GM19455 (cell line): ENCODE measurements at regions not wholly inside any gene's neighbourhood (a gene's known extent, or its start where the extent isn't known, plus 50 kb on each side); places are given as distances from the start of the nearest gene placed in this dataset.
A peak's percentile ranks its signal among the peaks of the same experiment; 100 is the strongest.

Experiments used
- ATAC-seq: cut with Tn5 transposase; IDR thresholded peaks from one replicate; pipeline ENCODE4 v1.9.1; 2021; ENCODE audit not compliant: unreplicated experiment

GRCh38 chr5:34501840-34502239 is 154.3 kb upstream of the RAI14 start:
- ATAC-seq = no peak

DNA sequence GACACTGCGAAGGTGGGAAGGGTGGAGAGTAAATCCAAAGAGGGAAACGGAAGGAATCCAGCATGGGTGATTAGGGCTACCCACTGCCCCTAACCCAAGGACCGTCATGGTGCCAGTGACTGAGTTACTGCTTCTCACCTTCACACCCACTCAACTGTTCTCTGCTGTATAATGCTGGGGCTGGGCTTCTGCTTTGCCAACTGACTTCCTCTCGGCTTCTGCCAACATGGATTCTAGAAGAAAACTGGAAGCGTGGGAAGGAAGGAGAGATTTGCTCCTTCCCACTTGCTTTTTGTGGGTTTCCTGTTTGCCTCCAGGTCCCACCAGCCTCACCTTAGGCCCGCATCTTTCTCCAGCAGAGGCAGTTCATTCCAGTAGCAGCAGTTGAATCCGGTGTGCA is 153.5 kb upstream of the RAI14 start:
- ATAC-seq = no peak

DNA sequence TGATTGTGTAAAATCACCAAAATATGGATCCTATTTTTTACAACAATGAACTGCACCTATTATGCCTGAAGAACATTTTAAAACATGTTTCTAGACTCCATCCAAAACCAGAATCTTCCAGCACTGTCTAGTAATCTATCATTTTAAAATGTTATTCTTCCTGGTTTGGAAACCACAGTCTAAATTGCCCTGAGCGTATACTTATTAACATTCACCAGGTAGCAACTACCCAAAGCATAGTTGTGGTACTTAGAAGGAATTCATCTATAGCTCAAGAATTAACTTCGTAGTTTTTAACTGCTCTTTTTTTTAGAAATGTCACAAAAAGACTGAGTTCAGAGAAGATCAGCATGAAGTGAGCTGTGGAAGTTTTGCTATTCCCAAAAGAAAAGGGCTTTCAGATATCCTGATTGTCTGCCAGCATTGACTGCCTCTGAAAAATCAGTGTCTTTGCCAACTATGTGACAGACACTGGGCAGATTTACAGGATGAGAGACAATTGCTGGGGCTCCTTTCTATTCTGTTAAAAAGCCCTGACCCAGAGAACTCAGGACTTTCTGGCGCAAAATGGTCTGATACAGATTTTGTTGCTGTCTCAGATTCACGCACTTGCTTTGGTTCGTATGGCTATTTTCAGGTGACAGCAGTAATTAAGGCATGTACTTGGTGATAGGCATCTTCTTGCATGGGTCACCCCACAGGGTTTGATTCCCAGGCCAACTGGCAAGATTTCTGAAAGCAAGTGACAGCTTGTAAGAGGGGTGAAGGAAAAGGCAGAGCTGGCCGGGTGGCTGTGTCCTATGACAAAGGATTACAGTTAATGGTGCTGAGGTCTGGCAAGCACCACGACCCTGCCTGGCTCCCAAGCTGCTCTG is 152.5 kb upstream of the RAI14 start:
- ATAC-seq = no peak

DNA sequence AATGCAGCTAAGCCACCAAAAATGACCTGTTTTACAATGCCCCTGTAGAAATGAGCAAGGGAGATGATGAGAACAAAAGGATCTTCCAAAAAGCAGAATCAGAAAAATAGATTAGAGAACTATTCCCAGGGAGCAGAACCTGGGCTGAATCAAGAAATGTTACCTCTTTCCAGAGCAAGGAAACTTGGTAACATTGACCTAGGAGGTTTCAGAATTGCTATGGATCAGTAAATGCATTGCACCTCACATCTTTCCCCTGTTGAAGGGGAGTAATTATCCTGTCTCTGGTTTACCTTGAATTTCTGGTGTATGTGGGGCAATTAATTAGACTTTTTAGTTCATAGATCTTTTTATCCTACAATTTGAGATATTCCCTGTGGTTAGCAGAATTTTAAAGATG is 151.2 kb upstream of the RAI14 start:
- ATAC-seq = no peak

DNA sequence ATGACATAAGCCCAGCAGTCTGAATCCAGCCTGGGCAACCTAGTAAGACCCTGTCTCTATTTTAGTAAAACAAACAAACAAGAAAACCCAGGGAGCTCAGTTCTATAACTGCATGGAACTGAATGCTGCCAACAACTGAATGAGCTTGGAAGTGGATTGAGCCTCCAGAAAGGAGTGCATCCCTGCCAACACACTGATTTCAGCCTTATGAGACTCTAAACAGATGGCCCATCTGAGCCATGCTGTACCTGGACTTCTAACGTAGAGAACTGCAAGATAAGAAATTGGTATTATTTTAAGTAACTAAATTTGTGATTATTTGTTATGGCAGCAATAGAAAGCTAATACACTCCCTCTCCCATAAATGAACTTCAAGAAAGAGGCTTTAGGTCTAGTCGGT is 150.4 kb upstream of the RAI14 start:
- ATAC-seq = no peak

- ATAC-seq = no peak
Measured at GRCh38 chr5:34507933-34508332, 148.2 kb upstream of the RAI14 start.

DNA sequence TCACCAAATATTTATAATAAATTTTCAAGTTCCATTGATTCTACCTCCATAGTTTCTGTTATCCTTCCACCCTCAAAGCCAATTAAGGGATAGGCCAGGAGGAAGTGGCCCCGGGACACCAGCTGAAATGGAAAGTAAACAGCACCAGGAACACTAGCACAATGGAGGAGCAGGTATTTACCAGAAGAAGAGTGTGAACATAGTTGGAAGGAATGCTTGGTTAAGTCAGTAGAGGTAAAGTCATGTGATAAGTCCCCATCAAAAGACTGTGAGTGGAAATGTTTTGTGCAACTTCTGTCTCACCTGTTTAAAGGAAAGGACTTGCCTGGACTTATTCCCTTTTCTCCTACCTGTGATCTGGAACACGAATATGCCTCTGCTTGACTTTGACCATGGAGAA is 146.7 kb upstream of the RAI14 start:
- no peak for ATAC-seq

DNA sequence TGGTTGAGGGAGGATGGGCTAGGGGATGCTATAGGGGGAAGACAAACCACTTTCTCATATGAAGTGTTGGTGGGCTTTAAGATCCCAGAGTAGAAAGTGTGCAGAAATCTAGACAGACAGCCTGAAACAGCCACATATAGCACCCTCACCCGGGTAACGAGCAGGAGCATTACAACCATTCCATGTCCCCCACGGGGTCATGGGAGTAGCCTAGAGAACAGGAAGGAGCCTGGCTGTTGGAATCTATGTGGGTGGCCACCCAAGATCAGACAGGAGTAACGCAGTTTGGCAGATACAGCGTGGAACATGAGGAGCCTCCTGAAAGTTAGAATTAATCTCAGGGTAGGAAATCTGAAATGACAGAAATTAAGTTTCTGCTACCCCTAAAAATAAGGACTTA is 146.1 kb upstream of the RAI14 start:
- ATAC-seq = no peak

- no peak for ATAC-seq
Measured at GRCh38 chr5:34511063-34511462, 145.1 kb upstream of the RAI14 start.

DNA sequence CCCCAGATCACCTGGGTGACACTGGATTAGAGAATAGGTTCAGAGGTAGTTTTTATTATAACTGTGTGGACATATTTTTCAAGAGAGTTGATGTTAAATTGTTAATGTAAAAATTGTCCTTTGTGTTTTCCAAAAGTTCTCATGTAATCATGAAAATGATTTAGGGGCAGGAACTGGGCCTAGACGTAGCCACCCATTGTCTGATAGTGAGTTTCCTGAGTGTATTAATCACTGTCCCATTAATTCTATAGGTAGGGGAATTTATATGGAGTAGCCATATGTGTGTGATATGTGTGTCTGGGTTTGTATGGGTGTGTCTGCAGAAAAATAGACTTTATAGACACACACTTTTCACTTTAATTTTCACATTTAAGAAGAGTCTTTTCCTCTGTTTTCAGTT is 144.6 kb upstream of the RAI14 start:
- no peak for ATAC-seq

- ATAC-seq = no peak
Measured at GRCh38 chr5:34511915-34512314, 144.2 kb upstream of the RAI14 start.

- no peak for ATAC-seq
Measured at GRCh38 chr5:34516166-34516565, 140.0 kb upstream of the RAI14 start.

DNA sequence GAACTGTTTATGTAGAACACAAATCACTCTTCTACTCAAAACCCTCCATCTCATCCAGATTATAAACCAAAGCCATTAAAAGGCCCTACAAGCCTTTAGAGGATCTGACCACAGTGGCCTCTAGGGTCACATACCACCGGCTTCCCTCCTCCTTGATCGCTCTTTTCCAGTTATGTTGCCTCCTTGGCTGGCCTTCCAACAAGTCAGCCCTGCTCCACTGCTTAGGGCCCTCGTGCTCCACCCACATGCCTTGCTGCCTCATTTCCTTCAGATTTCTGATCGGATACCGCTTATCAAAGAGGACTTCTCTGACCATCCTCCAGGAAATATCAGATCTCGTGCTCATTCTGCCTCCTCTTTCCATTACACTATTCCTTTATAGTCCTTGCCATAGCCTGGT is 139.4 kb upstream of the RAI14 start:
- ATAC-seq = no peak

DNA sequence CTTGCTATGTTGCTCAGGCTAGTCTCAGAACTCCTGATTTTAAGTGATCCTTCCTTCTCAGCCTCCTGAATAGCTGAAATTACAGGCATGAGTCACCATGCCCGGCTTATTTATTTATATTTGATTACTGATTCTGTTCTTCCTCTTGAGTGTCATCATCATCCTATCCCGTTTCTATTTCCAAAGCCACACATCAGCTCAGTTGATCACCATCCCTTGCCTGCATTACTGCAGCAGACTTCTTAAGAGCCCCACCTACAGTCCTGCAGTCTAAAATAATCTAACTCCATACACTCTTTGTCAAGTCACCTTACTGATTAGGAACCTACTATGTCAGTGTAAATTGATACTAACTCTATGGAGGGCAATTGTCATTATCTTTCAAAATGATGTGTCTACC is 138.9 kb upstream of the RAI14 start:
- ATAC-seq = no peak

DNA sequence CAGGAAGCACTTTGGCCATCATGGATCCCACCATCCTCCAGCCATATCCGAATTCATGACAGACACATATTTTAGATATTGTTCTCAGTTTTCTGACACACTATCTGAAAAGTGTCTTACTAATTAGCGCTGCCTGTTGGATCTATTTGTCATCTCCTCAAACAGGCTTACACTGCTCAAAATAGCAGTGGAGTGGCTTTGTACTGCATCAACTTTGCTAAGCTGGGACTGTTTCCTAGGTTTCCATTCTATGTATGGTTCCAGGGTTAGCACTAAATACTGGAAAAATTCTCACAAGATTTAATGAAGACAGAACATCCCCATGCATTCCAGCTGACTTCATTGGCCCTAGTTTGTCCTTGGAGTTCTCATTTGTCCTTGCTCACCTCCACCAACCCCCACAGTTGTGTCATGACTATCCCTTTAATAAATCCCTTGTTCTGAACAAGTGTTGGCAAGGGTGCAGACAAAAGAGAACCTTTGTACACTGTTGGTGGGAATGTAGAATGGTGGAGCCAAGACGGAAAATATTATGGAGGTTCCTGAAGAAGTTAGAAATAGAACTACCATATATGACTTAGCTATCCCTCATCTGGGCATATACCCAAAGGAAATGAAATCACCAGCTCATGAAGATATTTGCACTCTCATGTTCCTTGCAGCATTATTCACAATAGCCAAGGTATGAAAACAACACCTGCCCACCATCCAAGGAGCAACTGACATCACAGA is 136.5 kb upstream of the RAI14 start:
- no peak for ATAC-seq

DNA sequence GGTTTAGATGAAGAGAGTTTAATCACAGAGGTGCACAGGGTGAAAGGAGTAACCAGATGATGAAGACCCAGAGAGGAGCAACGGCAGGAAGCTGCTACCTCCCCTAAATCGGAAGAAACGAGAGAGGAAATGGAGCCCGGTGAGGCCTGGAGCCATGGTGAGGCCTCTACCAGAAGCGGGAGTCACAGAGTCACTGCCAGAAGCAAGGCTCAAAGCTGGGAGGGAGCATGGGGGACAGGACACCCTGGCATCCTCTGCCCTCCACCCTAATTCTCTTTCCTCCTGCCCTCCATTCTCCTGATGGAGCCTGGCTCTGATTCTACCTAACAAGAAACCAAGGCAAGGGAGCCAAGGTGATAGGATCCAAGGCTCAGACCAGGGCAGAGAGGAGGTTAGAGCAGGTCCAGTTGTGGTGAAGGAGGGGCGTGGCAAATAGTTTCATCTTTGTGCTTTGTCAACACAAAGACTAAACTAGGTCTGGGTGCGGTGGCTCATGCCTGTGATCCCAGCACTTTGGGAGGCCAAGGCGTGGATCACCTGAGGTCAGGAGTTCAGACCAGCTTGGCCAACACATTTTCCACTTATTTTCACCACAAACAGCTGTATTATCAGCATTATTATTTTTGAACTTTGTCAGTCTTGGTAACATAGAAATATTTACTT is 134.4 kb upstream of the RAI14 start:
- ATAC-seq = no peak

DNA sequence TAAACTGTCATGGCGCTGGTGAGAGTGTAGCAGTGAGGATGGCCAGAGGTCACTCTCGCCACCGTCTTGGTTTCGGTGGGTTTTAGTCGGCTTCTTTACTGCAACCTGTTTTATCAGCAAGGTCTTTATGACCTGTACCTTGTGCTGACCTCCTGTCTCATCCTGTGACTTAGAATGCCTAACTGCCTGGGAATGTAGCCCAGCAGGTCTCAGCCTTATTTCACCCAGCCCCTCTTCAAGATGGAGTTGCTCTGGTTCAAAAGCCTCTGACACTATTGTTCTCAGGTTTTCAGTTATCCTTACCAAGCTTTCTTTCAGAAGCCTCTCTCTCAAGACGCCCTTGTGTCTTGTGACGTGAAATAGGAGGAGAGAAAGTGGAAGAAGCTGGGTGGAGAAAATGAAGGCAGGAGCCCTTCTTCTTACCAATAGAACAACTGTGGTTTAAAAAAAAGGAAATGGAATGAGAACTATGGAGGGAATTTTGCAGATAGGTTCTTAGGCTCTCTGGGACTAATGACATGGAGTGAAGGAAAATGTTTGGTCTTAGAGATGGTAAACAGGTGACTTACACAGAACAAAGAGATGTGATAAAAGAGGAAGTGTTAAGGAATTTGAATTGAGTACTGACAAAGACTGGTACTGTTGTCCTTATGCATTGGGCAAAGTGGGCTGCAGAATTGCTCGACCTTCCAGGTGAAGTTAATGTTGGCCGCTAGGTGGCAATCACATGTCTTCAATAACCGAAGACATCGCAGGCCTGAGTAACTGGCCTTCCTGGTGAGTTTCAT is 133.3 kb upstream of the RAI14 start:
- peak; percentile 82 for ATAC-seq

DNA sequence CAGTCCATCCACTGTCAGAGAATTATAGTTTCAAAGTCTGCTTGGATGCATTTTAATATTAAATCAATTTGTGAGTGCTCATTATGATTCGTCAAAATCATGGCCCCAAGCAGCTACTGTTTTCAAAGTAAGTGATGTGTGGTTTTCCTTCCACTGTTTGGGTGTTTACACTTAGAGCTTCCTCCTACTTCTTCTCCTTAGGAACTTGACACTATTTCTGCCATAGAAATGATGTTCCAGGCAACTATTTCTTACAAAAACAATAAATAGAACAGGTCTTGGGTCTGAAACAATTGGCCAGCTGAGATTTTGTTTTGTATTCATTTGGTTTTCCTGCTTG is 132.8 kb upstream of the RAI14 start:
- ATAC-seq = no peak

DNA sequence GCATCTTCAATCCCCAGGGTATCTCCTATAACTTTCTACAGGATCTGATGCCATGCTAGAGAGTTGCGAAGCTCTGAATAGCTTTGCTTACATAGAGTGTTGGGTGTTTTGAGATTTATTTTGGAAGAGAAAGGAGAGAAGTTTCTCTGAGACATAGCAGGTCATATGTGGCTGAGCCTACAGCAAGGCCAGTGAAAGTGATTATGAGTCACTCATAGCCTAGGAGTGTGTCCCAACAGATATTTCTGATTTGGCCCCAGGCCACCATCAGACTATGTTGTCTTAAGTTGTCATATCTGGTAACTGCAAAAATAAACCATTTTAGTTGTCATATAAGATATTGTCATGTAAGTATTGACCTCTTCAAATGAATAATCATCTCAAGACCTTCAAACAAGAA is 132.0 kb upstream of the RAI14 start:
- no peak for ATAC-seq

GRCh38 chr5:34525761-34526160 is 130.4 kb upstream of the RAI14 start:
- no peak for ATAC-seq

DNA sequence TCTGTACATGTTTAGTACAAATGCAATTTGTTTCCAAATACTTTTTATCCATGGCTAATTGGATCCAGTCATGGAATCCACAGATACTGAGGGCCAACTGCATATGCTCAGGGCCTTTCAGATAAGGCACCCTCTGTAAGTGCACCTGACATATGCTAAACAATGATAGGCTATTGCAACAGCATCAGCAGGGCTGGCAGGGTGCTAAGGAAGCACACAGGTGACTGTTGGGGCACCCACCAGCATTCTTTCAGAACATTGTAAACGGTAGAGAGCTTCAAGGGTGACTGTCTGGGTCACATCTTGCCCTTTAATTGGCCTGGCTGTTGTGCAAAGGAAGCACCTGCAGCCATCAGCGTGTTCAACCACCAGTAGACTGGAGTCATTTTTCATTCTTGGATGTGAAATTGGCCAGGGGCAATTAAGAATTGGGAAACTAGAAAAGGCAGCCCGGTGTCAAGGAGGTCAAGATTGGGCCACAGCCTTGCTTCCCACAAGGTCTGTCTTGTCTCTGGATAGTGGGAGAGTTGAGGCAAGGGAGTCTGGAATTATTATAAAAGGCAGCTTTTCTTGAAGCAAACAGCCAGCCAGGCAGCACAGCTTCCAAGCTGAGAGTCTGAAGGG is 129.3 kb upstream of the RAI14 start:
- ATAC-seq = no peak
